AG04450 (cell line): ENCODE measurements at regions not wholly inside any gene's neighbourhood (a gene's known extent, or its start where the extent isn't known, plus 50 kb on each side); places are given as distances from the start of the nearest gene placed in this dataset.

ENCODE experiments used
- CTCF ChIA-PET: fragments of 300-600, 350-600 bp; formaldehyde crosslinking; extraction: SDS; loops from one replicate; lab custom pipeline; 2022; ENCODE audit warnings: antibody characterized with exemption, inconsistent platforms; lab: Charles Lee
- POLR2A ChIA-PET: fragments of 350-600 bp; formaldehyde crosslinking; extraction: SDS; loops from one replicate; lab custom pipeline; 2021; ENCODE audit warnings: antibody characterized with exemption, inconsistent platforms; lab: Yijun Ruan, JAX
- DNase-seq: peaks from one replicate; pipeline ENCODE4 v3.0.0-alpha.2; 2011; ENCODE audit warnings: low read depth, low spot score
- H3K27ac ChIP-seq: one replicate; pipeline ENCODE4 v1.5.1; 2012; ENCODE audit warnings: low read depth, low read length, control low read depth
- H3K27me3 ChIP-seq: one replicate; pipeline ENCODE4 v1.6.0; 2012; ENCODE audit warnings: low read length; ENCODE audit not compliant: control insufficient read depth, insufficient read depth
- H3K4me3 ChIP-seq: 2 replicates; pipeline ENCODE4 v1.5.1; 2011; ENCODE audit warnings: mild to moderate bottlenecking, low read depth, low read length, control low read depth
- H3K9me3 ChIP-seq: 2 replicates; pipeline ENCODE4 v1.5.1; 2012; ENCODE audit warnings: low read length; ENCODE audit not compliant: control insufficient read depth, insufficient read depth
- TF ChIP-seq, protein P1 (sequence below): IDR thresholded peaks from 2 replicates; pipeline ENCODE4 v1.5.1; 2011; ENCODE audit warnings: low read depth, low read length, control low read depth, inconsistent platforms

DNA sequence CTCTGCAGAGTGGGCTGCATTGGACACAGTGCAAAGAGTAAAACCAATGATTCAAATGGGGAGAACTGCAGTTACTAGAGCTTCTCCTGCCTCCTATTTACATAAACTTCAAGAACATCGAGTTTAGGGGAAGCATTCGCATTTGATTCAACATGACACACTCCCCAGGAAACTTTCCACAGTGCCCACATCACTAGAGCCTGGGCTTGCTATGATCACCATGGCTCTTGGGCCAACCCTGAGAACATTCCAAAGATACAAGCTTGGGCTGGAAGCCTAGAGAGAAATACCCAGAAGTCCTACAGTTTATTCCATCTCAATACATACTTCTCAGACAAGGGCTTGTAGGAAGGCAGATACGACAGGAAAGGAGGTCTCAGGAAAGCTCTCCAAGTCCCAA lies 337.9 kb downstream of the CD83 start:
- ChIA-PET POLR2A (interaction anchor here (0.7 kb wide), 1 partner anchor 966 kb away, joined by 4 read pairs; no protein-coding TSS in a partner anchor), CTCF (no interaction called here)
- Histone ChIP-seq H3K27me3 (no peaks in the 10 kb centered on the region), H3K27ac (no peak overlapping the region), H3K4me3 (no peak overlapping the region), H3K9me3 (no peaks in the 10 kb centered on the region)
- TF ChIP-seq, protein P1, sequence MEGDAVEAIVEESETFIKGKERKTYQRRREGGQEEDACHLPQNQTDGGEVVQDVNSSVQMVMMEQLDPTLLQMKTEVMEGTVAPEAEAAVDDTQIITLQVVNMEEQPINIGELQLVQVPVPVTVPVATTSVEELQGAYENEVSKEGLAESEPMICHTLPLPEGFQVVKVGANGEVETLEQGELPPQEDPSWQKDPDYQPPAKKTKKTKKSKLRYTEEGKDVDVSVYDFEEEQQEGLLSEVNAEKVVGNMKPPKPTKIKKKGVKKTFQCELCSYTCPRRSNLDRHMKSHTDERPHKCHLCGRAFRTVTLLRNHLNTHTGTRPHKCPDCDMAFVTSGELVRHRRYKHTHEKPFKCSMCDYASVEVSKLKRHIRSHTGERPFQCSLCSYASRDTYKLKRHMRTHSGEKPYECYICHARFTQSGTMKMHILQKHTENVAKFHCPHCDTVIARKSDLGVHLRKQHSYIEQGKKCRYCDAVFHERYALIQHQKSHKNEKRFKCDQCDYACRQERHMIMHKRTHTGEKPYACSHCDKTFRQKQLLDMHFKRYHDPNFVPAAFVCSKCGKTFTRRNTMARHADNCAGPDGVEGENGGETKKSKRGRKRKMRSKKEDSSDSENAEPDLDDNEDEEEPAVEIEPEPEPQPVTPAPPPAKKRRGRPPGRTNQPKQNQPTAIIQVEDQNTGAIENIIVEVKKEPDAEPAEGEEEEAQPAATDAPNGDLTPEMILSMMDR, result no peak
- no peak for DNase-seq

DNA sequence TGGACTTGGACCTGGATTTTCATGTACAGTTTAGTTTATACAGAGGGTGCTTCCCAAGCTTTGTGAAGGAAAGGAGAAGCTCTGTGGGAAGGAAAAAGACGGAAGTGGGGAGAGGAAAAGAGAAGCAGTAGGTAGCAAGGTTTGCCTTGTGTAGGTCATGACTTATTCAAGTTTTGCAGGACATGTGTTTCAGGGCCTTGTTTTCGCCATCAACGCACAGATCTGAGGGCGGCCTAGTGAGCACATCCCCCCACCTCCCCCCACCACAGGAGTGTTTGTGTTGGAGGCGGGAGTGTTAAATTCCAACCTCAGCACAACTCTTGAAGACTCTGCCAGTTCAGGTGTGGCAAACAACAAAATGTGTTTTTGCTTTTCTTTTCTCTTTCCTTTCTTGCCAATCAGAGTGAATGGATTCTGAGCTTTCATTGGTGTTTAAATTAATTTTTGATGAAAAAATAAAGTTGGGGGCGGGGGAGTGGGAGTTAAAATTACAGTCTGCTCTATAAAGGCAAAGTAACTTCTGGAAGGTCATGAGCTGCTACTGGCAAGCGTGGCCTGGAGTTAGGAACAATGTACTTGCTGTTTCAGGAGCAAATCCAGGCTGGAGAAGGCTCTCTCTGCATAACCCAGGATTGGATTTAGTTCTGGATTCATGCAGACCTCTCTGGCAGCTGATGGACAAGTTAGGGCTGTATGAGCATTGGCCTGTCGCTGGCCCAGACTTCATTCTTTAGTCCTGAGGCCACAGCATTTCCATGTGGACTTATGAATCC lies 338.5 kb downstream of the CD83 start:
- Histone ChIP-seq H3K9me3 (no peaks in the 10 kb centered on the region), H3K27ac (no peak overlapping the region), H3K27me3 (no peaks in the 10 kb centered on the region), H3K4me3 (no peak overlapping the region)
- CTCF ChIA-PET, result no interaction called here
- POLR2A ChIA-PET, result interaction anchor here (0.7 kb wide), 1 partner anchor 966 kb away, joined by 4 read pairs; no protein-coding TSS in a partner anchor
- no peak for DNase-seq
- TF ChIP-seq, protein P1, result no peak

DNA sequence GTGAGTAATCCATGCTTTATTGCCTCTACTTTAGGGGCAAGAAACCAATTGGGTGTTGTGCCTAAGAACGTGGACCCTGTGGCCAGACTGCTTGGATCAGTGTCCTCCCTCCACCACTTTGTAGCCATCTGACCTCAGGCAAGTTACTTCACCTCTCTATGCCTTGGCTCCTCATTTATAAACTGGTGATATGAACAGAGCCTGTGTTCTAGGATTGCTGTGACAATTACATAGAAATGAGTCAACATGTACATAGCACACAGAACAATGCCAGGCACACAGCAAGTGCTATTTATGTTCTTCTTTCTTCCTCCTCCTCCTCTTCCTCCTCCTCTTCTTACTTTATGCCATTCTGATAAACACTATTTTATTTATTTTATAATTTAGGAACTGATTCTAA lies 339.4 kb downstream of the CD83 start:
- DNase-seq, result no peak
- ChIA-PET CTCF (no interaction called here), POLR2A (interaction anchor here (0.7 kb wide), 1 partner anchor 783 kb away, joined by 4 read pairs; no protein-coding TSS in a partner anchor)
- no peaks in the 10 kb centered on the region for H3K9me3 ChIP-seq
- no peak overlapping the region for H3K27ac ChIP-seq
- H3K4me3 ChIP-seq, result no peak overlapping the region
- TF ChIP-seq, protein P1, result no peak
- H3K27me3 ChIP-seq, result no peaks in the 10 kb centered on the region

DNA sequence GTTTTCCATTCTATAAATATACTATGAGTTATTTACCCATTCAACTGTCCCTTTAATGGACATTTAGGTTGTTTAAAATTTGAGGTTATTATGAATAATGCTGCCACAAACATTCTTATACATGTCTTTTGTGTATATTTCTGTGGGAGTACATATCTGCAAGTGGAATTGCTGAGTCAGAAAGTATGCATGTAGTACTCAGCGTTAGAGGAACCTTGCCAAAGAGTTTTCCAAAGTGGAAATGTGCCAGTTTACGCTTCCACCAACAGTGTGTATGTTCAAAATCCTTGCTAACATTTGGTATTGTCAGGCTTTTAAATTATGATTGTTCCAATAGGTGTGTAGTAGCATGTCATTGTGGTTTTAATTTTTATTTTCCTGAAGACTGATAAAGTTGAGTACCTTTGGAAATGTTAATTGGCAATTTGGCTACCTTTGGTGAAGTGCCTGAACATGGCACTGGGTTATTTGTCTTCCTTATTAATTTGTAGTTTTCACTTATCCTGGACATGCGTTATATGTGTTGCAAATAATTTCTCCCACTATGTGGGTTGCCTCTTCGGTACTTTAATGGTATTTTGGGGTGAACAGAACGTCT lies 341.2 kb downstream of the CD83 start:
- Histone ChIP-seq H3K27ac (no peak overlapping the region), H3K9me3 (no peaks in the 10 kb centered on the region), H3K27me3 (no peaks in the 10 kb centered on the region), H3K4me3 (no peak overlapping the region)
- TF ChIP-seq, protein P1, result no peak
- CTCF ChIA-PET, result interaction anchor here (0.6 kb wide), 1 partner anchor 255 kb away, joined by 3 read pairs; no protein-coding TSS in a partner anchor
- POLR2A ChIA-PET, result no interaction called here
- peak; percentile 86 for DNase-seq

DNA sequence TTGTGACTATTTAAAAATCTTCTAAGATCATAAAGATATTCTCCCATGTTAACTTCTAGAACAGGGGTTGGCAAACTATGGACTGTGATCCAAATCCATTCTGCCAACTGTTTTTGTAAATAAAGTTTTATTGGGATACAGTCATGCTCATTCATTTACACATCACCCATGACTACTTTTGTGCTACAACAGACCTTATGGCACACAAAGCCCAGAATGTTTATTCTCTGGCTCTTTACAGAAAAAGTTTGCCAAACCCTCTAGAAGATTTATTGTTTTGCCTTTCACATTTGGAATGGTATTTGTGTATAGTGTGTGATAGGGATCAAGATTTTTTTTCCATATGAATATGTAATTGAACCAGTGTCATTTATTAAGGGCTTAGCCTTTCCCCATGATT lies 341.7 kb downstream of the CD83 start:
- H3K27me3 ChIP-seq, result no peaks in the 10 kb centered on the region
- no peak overlapping the region for H3K27ac ChIP-seq
- ChIA-PET CTCF (no interaction called here), POLR2A (no interaction called here)
- H3K4me3 ChIP-seq, result no peak overlapping the region
- no peak for DNase-seq
- TF ChIP-seq, protein P1, result no peak
- H3K9me3 ChIP-seq, result no peaks in the 10 kb centered on the region
